GM20000 (cell line): ENCODE measurements at regions not wholly inside any gene's neighbourhood (a gene's known extent, or its start where the extent isn't known, plus 50 kb on each side); places are given as distances from the start of the nearest gene placed in this dataset.

Source experiments
- DNase-seq: peaks from one replicate; pipeline ENCODE4 v3.0.0; 2012; ENCODE audit warnings: low spot score
- CTCF ChIP-seq: IDR thresholded peaks from 2 replicates; pipeline ENCODE4 v1.5.1; 2012; ENCODE audit warnings: mild to moderate bottlenecking, control low read depth; ENCODE audit errors: extremely low read depth, missing control alignments

DNA sequence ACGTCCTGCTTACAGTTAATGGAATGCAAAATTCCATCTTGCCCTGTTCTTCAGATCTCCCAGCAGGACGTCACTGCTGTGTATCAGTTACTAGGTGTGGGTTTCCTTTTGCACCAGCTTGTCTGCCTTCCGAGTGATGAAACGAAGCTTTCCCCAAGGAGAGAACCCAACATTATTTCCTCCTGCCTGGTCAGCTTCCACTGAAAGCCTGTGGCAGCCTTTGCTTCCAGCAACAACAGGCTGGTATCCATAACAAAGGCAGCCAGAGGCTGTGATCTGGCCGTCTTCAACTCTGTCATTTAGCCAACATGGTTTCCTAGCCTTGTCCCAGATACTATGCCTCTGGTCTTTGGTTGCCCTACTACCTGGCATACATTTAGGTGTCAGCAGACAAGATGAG, 78.9 kb upstream of the HEY2 start:
- DNase-seq = no peak
- TF ChIP-seq CTCF = no peak

DNA sequence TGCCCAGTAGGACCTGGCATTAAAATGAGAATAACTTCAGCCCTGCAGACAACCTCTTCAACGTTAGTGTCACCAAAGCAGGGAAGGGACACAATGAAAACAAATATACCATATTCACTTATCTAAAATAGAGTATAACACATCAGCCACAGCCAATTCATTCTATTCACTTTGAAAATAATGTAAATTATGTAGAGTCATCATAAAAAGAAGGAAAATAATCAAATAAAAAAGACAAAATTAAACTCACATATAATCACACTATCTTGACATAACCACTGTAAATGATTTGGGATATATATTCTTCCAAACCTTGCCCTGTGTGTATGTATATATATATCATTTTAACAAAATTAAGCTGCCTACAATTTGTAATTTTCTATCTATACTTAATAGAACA, 78.1 kb upstream of the HEY2 start:
- no peak for TF ChIP-seq CTCF
- DNase-seq = no peak

GRCh38 chr6:125674230-125674629, 75.2 kb upstream of the HEY2 start:
- no peak for TF ChIP-seq CTCF
- no peak for DNase-seq

DNA sequence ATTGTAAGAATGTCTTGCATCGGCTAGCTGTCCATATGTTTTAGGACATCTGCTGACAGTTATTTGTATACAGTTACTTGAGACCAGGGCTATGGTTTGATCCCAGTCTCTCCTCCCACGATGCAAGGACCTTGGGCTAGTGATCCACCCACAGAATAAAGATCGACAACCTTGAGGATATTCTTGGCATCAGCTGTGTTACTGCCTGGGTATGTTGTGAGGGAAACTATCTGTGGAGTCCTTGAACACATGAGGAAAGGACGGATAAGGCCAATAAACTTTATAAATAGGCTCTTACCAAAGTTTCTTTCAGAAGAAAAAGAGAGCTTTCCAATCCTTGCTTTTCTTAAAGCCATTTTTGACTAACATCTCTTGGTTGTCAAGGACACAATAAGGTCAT, 70.8 kb upstream of the HEY2 start:
- no peak for DNase-seq

GRCh38 chr6:125679128-125679527, 70.3 kb upstream of the HEY2 start:
- no peak for TF ChIP-seq CTCF
- no peak for DNase-seq

More for the DNA sequence above, 70.8 kb upstream of the HEY2 start:
- no peak for TF ChIP-seq CTCF

- TF ChIP-seq CTCF = no peak
Measured at GRCh38 chr6:125679651-125680050, 69.8 kb upstream of the HEY2 start.

GRCh38 chr6:125682939-125683338, 66.5 kb upstream of the HEY2 start:
- no peak for TF ChIP-seq CTCF
- no peak for DNase-seq

More at GRCh38 chr6:125679651-125680050, 69.8 kb upstream of the HEY2 start:
- no peak for DNase-seq
